IMR-90 (cell line): ENCODE measurements at regions not wholly inside any gene's neighbourhood (a gene's known extent, or its start where the extent isn't known, plus 50 kb on each side); places are given as distances from the start of the nearest gene placed in this dataset.

Source experiments
- ATAC-seq: fragments of 200-7000 bp; cut with Tn5 transposase; 2 replicates; pipeline ENCODE4 v1.9.1; 2020; ENCODE audit warnings: low read depth, mild to moderate bottlenecking, moderate library complexity
- BruUV-seq: library from RNA; stranded (reverse); fragments of 400-500 nt; replicated peaks from 2 replicates; lab custom pipeline; 2021; lab: Mats Ljungman, UMichigan
- CTCF ChIA-PET: fragments of 300-600 bp; formaldehyde crosslinking; extraction: SDS; loops from one replicate; lab custom pipeline; 2021; ENCODE audit warnings: antibody characterized with exemption; lab: Yijun Ruan, JAX
- POLR2A ChIA-PET: fragments of 300-600 bp; sonication (Branson Sonifier 250); formaldehyde crosslinking; loops from one replicate; lab custom pipeline; 2022; ENCODE audit warnings: antibody characterized with exemption; ENCODE audit not compliant: unreplicated experiment; lab: Charles Lee
- DNase-seq: peaks from one replicate; pipeline ENCODE4 v3.0.0; 2013
- H2AFZ ChIP-seq: replicated peaks from 2 replicates; pipeline ENCODE3; 2013; ENCODE audit warnings: low read length, mild to moderate bottlenecking; ENCODE audit not compliant: poor library complexity
- H2AK5ac ChIP-seq: 2 replicates; pipeline ENCODE4 v1.6.1; 2013; ENCODE audit warnings: low read depth, low read length, inconsistent platforms
- H2AK9ac ChIP-seq: replicated peaks from 2 replicates; pipeline ENCODE3; 2013; ENCODE audit warnings: mild to moderate bottlenecking, low read depth, low read length, moderate library complexity; ENCODE audit not compliant: poor library complexity
- H2BK120ac ChIP-seq: 2 replicates; pipeline ENCODE4 v1.6.1; 2013; ENCODE audit warnings: low read depth, low read length, inconsistent platforms
- H2BK15ac ChIP-seq: 3 replicates; pipeline ENCODE4 v1.6.1; 2013; ENCODE audit warnings: low read depth, low read length, inconsistent platforms
- H2BK20ac ChIP-seq: 2 replicates; pipeline ENCODE4 v1.6.1; 2013; ENCODE audit warnings: low read depth, mild to moderate bottlenecking, inconsistent platforms, low read length, moderate library complexity
- H2BK5ac ChIP-seq: 2 replicates; pipeline ENCODE4 v1.6.1; 2013; ENCODE audit warnings: mild to moderate bottlenecking, low read depth, low read length, inconsistent platforms; ENCODE audit not compliant: poor library complexity, severe bottlenecking
- H3K14ac ChIP-seq: replicated peaks from 2 replicates; pipeline ENCODE4 v1.6.1; 2013; ENCODE audit warnings: low read depth, low read length, inconsistent platforms
- H3K18ac ChIP-seq: 2 replicates; pipeline ENCODE4 v1.6.1; 2013; ENCODE audit warnings: low read depth, low read length, control low read depth
- H3K23ac ChIP-seq: 2 replicates; pipeline ENCODE4 v1.6.1; 2013; ENCODE audit warnings: low read depth, low read length, inconsistent platforms
- H3K27ac ChIP-seq: 2 replicates; pipeline ENCODE4 v1.5.1; 2013; ENCODE audit warnings: mild to moderate bottlenecking, control low read depth, low read length; ENCODE audit not compliant: insufficient read depth
- H3K27me3 ChIP-seq: 2 replicates; pipeline ENCODE4 v1.6.1; 2013; ENCODE audit warnings: low read length; ENCODE audit not compliant: control insufficient read depth, insufficient read depth
- H3K36me3 ChIP-seq: 2 replicates; pipeline ENCODE4 v1.6.1; 2013; ENCODE audit warnings: low read length, mixed read lengths; ENCODE audit not compliant: control insufficient read depth, insufficient read depth
- H3K4ac ChIP-seq: 2 replicates; pipeline ENCODE4 v1.6.1; 2013; ENCODE audit warnings: low read depth, low read length, inconsistent platforms
- H3K4me1 ChIP-seq: 2 replicates; pipeline ENCODE4 v1.6.1; 2013; ENCODE audit warnings: low read length, mixed read lengths; ENCODE audit not compliant: control insufficient read depth, insufficient read depth
- H3K4me2 ChIP-seq: 2 replicates; pipeline ENCODE4 v1.6.1; 2013; ENCODE audit warnings: low read depth, mild to moderate bottlenecking, control low read depth, low read length, moderate library complexity
- H3K4me3 ChIP-seq: 2 replicates; pipeline ENCODE4 v1.5.1; 2013; ENCODE audit warnings: low read depth, mild to moderate bottlenecking, control low read depth, low read length, moderate library complexity; ENCODE audit not compliant: insufficient read depth
- H3K56ac ChIP-seq: 2 replicates; pipeline ENCODE4 v1.6.1; 2013; ENCODE audit warnings: low read length, inconsistent platforms; ENCODE audit not compliant: insufficient read depth; ENCODE audit errors: extremely low read depth
- H3K79me1 ChIP-seq, 2 experiments: 2 replicates each; pipeline ENCODE4 v1.6.1; 2013; ENCODE audit warnings: low read length in 2 of 2, inconsistent platforms in 1 of 2, low read depth in 1 of 2
- H3K9ac ChIP-seq: 2 replicates; pipeline ENCODE4 v1.6.1; 2013; ENCODE audit warnings: low read depth, low read length, control low read depth
- H3K9me1 ChIP-seq: 2 replicates; pipeline ENCODE4 v1.6.1; 2013; ENCODE audit warnings: low read length, inconsistent platforms; ENCODE audit not compliant: insufficient read depth
- H3K9me3 ChIP-seq: 2 replicates; pipeline ENCODE4 v1.6.1; 2013; ENCODE audit warnings: low read length; ENCODE audit not compliant: control insufficient read depth, insufficient read depth
- H4K20me1 ChIP-seq: 2 replicates; pipeline ENCODE4 v1.6.1; 2013; ENCODE audit warnings: low read length, inconsistent platforms; ENCODE audit not compliant: insufficient read depth
- H4K5ac ChIP-seq: 2 replicates; pipeline ENCODE4 v1.6.1; 2013; ENCODE audit warnings: mild to moderate bottlenecking, low read depth, low read length, control low read depth
- H4K8ac ChIP-seq, 2 experiments: 2 replicates each; pipeline ENCODE4 v1.6.1; 2013; ENCODE audit warnings: low read depth in 2 of 2, low read length in 2 of 2, control low read depth in 1 of 2, inconsistent platforms in 1 of 2
- H4K91ac ChIP-seq: 2 replicates; pipeline ENCODE4 v1.6.1; 2013; ENCODE audit warnings: low read depth, low read length, inconsistent platforms; ENCODE audit not compliant: insufficient read depth
- BHLHE40 ChIP-seq: fragments of 150-350 bp; IDR thresholded peaks from 2 replicates; pipeline ENCODE4 v1.6.1; 2016; ENCODE audit warnings: mild to moderate bottlenecking, low read depth, low read length
- CEBPB ChIP-seq: IDR thresholded peaks from 2 replicates; pipeline ENCODE4 v1.6.1; 2012; ENCODE audit warnings: low read depth, low read length, improper control_type of control experiment
- CHD1 ChIP-seq: IDR thresholded peaks from 2 replicates; pipeline ENCODE4 v1.6.1; 2012; ENCODE audit warnings: low read depth, low read length, improper control_type of control experiment
- CTCF ChIP-seq: conservative IDR thresholded peaks from 2 replicates; pipeline ENCODE4 v1.5.1; 2012; ENCODE audit warnings: mild to moderate bottlenecking, low read depth, low read length, improper control_type of control experiment
- ELK1 ChIP-seq: fragments of 150-350 bp; IDR thresholded peaks from 2 replicates; pipeline ENCODE4 v1.6.1; 2016; ENCODE audit warnings: low read depth, mild to moderate bottlenecking, low read length, moderate library complexity, borderline replicate concordance
- FOS ChIP-seq: fragments of 150-350 bp; IDR thresholded peaks from 2 replicates; pipeline ENCODE4 v1.6.1; 2016; ENCODE audit warnings: low read depth, low read length
- MAZ ChIP-seq: IDR thresholded peaks from 2 replicates; pipeline ENCODE4 v1.6.1; 2012; ENCODE audit warnings: low read depth, mild to moderate bottlenecking, low read length, improper control_type of control experiment, moderate library complexity, borderline replicate concordance
- MXI1 ChIP-seq: IDR thresholded peaks from 2 replicates; pipeline ENCODE4 v1.6.1; 2012; ENCODE audit warnings: low read depth, mild to moderate bottlenecking, low read length, moderate library complexity, borderline replicate concordance
- NFE2L2 ChIP-seq: fragments of 150-350 bp; IDR thresholded peaks from 2 replicates; pipeline ENCODE4 v1.6.1; 2016; ENCODE audit warnings: low read depth, mild to moderate bottlenecking, low read length
- RAD21 ChIP-seq: IDR thresholded peaks from 2 replicates; pipeline ENCODE4 v1.6.1; 2012; ENCODE audit warnings: low read length, improper control_type of control experiment
- RCOR1 ChIP-seq: IDR thresholded peaks from 2 replicates; pipeline ENCODE4 v1.6.1; 2012; ENCODE audit warnings: mild to moderate bottlenecking, low read length, improper control_type of control experiment; ENCODE audit not compliant: insufficient replicate concordance
- RFX5 ChIP-seq: IDR thresholded peaks from 2 replicates; pipeline ENCODE4 v1.8.0; 2012; ENCODE audit warnings: low read depth, mild to moderate bottlenecking, low read length, moderate library complexity
- SMC3 ChIP-seq: fragments of 150-350 bp; IDR thresholded peaks from 2 replicates; pipeline ENCODE4 v1.6.1; 2016; ENCODE audit warnings: low read depth, mild to moderate bottlenecking, antibody characterized with exemption, low read length, moderate library complexity
- USF2 ChIP-seq: fragments of 150-350 bp; IDR thresholded peaks from 2 replicates; pipeline ENCODE4 v1.6.1; 2017; ENCODE audit warnings: mild to moderate bottlenecking, antibody characterized with exemption, low read length, low read depth
- WGBS, 2 experiments: methylation state at CpG; one replicate each; pipeline versions ENCODE4 v1.1.5 to v1.1.7; 2013; ENCODE audit warnings: missing lambda C conversion rate in 2 of 2; ENCODE audit not compliant: insufficient read length in 1 of 2; ENCODE audit errors: extremely low coverage in 2 of 2; 5-methylcytosine and 5-hydroxymethylcytosine counted together
- dilution Hi-C: fragments of 300-500 bp; cut with HindIII; formaldehyde crosslinking; loops from one replicate; pipeline ENCODE4 v1.14.3; 2018; ENCODE audit warnings: low sequenced_read_pairs; ENCODE audit not compliant: unreplicated experiment
- in situ Hi-C: fragments of 300-500 bp; cut with MboI; formaldehyde crosslinking; loops from 3 replicates; pipeline ENCODE4 v1.14.3; 2019; ENCODE audit warnings: low sequenced_read_pairs, inconsistent platforms, mixed read lengths
- intact Hi-C: fragments of 100-400 bp; cut with micrococcal nuclease; formaldehyde crosslinking; loops from 2 replicates; pipeline ENCODE4 v1.10.0; 2022

- H3K4me3 ChIP-seq, result no peak overlapping the region
- H2BK15ac ChIP-seq, result no peak overlapping the region
- H3K9me1 ChIP-seq, result no peaks in the 10 kb centered on the region
- no peak for TF ChIP-seq MAZ
- TF ChIP-seq RAD21, result no peak
- TF ChIP-seq RCOR1, result no peak
- TF ChIP-seq CEBPB, result no peak
- no peak for TF ChIP-seq RFX5
- TF ChIP-seq MXI1, result no peak
- TF ChIP-seq FOS, result no peak
- TF ChIP-seq NFE2L2, result no peak
- no peak for TF ChIP-seq ELK1
- TF ChIP-seq SMC3, result no peak
- no peak for TF ChIP-seq USF2
- no peak for TF ChIP-seq CTCF
- TF ChIP-seq CHD1, result no peak
- TF ChIP-seq BHLHE40, result no peak
- no peaks in the 10 kb centered on the region for H3K4me1 ChIP-seq
- no peak overlapping the region for H2BK5ac ChIP-seq
- in situ Hi-C loops (loop anchor here (25.0 kb wide), 1 partner anchor 849 kb away; no protein-coding TSS in a partner anchor), intact Hi-C loops (no loop called here), dilution Hi-C loops (no loop called here)
- H2AFZ ChIP-seq, result no peak overlapping the region
- no CpG with 5 or more reads among the region's 4 CpGs for WGBS, 2 experiments
- no peak overlapping the region for H3K56ac ChIP-seq
- no TSS peak for BruUV-seq
- H3K9me3 ChIP-seq, result no peaks in the 10 kb centered on the region
- H3K18ac ChIP-seq, result no peak overlapping the region
- ChIA-PET POLR2A (interaction anchor here (0.6 kb wide), 1 partner anchor 15 kb away, joined by 3 read pairs; no protein-coding TSS in a partner anchor), CTCF (interaction anchor here (0.6 kb wide), 1 partner anchor 751 kb away, joined by 9 read pairs; no protein-coding TSS in a partner anchor)
- H3K36me3 ChIP-seq, result no peaks in the 10 kb centered on the region
- ATAC-seq, result no peak
- H2BK20ac ChIP-seq, result no peak overlapping the region
- no peaks in the 10 kb centered on the region for H3K79me1 ChIP-seq
- H2AK5ac ChIP-seq, result no peak overlapping the region
- no peak overlapping the region for H3K4me2 ChIP-seq
- H3K4ac ChIP-seq, result no peak overlapping the region
- H3K23ac ChIP-seq, result no peak overlapping the region
- H2AK9ac ChIP-seq, result no peak overlapping the region
- H4K8ac ChIP-seq, result no peak overlapping the region
- no peak overlapping the region for H3K9ac ChIP-seq
- H4K91ac ChIP-seq, result no peak overlapping the region
- H3K14ac ChIP-seq, result no peak overlapping the region
- no peaks in the 10 kb centered on the region for H4K20me1 ChIP-seq
- H3K27ac ChIP-seq, result no peak overlapping the region
- H2BK120ac ChIP-seq, result no peak overlapping the region
- peaks cover 10% of the 10 kb centered on the region for H3K27me3 ChIP-seq
- no peak overlapping the region for H4K5ac ChIP-seq
- DNase-seq, result no peak
Observed at GRCh38 chr6:87938287-87938686, 109.4 kb upstream of the SPACA1 start.
